G401.6 (cell line): ENCODE measurements at regions not wholly inside any gene's neighbourhood (a gene's known extent, or its start where the extent isn't known, plus 50 kb on each side); places are given as distances from the start of the nearest gene placed in this dataset.
"Not testable (repeated sequence)": the region's sequence is repeated elsewhere in the genome, so short reads cannot be mapped to it uniquely, and the experiment has no call there.

Source experiments
- FAIRE-seq: peaks from 2 replicates; lab custom pipeline; 2012; peaks lifted over from hg19 to GRCh38; lab: Jason Lieb, UNC

GRCh38 chr15:53126144-53126543 lies 336.0 kb upstream of the ONECUT1 start:
- FAIRE-seq, result no peak

DNA sequence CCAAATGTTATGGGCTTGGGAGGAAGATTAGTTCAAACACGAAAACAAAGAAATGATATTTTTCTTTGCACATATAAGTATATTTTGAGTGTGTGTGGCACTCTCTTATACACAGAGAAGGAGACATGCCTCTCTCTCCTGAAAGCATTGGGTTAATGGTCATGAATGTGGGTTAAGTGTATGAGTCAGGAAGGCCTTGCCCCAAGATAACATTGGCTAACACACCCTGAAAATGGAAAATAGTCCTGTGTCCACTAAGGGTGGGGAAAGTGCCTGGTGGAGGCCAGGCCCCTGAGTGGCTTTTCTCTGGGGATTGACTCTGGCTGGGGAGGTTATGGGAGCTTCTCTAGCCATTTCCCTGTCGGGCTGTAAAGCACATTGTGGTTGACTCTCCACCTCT lies 332.7 kb upstream of the ONECUT1 start:
- no peak for FAIRE-seq

GRCh38 chr15:53116915-53117314 lies 326.8 kb upstream of the ONECUT1 start:
- not testable (repeated sequence) for FAIRE-seq

DNA sequence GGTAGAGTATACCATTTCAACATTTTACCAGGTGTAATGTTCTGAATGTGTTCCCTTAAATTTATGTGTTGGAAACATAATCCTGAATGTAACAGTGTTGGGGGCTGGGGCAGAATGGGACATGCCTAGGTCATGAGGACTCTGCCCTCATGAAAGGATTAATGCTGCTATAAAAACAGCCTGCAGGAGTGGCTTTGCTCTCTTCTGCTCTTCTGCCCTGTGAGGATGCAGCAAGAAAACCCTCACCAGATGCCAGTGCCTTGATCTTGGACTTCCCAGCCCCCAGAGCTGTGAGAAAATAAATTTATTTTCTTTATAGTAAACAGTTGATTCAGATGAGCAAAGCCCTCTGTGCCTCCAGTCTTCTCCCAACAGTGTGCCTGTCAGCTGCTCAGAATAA lies 326.0 kb upstream of the ONECUT1 start:
- FAIRE-seq, result no peak

GRCh38 chr15:53115563-53115962 lies 325.4 kb upstream of the ONECUT1 start:
- FAIRE-seq, result no peak

DNA sequence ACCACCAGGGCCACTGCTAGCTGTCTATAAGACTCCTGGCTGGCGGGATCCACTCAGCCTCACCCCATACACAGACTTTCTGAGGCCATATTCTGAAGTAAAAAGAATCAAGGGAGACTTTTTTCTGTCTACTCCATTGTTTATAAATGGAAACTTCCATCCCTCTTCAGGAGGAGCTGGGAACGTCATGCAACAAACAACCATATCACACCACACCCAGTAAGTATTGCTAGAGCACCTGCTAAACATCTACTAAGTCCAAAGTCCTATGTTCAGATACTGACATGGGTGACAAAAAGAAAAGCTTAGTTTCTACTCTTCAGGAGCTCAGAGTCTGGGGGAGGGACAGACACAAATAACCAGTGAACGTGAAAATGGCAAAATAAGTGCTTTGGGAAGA lies 324.8 kb upstream of the ONECUT1 start:
- no peak for FAIRE-seq

DNA sequence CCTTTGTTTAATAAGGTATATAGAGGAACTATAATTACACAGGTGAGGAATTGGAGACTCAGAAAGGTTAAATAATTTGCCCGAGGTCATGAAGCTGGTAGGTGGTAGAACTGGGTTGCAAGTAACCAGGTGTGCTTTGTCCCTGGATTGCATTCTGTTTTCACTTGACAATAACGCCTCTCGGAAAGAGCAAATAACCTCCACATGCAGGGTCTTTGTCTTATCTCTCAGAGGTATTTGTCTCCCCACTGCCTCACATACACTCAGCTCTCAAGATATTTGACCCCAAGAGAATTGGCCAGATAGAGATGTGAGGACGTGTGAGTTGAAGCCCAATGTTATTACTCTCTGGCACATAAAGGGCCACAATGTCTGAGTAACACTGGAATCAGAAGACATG lies 320.9 kb upstream of the ONECUT1 start:
- FAIRE-seq, result no peak

DNA sequence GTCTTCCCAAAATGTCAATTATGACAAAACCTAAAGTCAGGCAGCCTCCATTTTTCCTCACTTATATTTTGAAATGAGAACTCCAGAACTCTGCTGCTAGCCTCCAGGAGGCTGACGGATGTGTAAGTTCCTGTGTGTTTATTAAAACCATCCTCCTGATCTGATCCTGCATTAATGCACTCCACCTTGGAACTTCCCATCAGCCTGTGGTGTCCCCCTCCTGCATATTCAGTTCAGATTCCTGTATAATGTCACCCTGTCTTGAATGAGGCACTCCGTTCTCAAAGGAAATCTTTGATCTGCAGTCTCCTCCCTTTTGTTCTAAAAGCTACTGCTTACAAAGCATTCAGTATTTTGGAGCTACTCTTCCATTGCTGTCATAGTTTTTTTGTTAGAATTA lies 318.2 kb upstream of the ONECUT1 start:
- no peak for FAIRE-seq

DNA sequence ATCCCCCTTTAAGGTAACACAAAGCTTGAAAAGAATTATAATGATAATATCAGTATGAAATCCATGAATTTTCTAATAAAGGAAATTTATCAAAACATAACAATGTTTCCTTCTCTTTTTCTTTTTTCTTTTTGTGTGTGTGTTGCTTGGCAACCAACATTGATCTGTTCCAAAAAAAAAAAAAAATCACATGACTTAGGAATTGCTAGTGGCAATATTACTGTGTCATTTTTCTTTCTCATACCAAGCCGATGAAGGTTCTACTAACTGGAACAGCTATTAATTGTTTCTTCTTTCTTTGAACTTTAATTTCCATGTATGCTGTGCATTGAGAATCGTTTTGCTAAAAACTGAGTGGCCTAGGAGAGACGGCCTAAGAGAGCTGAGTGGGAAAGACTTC lies 317.7 kb upstream of the ONECUT1 start:
- no peak for FAIRE-seq

DNA sequence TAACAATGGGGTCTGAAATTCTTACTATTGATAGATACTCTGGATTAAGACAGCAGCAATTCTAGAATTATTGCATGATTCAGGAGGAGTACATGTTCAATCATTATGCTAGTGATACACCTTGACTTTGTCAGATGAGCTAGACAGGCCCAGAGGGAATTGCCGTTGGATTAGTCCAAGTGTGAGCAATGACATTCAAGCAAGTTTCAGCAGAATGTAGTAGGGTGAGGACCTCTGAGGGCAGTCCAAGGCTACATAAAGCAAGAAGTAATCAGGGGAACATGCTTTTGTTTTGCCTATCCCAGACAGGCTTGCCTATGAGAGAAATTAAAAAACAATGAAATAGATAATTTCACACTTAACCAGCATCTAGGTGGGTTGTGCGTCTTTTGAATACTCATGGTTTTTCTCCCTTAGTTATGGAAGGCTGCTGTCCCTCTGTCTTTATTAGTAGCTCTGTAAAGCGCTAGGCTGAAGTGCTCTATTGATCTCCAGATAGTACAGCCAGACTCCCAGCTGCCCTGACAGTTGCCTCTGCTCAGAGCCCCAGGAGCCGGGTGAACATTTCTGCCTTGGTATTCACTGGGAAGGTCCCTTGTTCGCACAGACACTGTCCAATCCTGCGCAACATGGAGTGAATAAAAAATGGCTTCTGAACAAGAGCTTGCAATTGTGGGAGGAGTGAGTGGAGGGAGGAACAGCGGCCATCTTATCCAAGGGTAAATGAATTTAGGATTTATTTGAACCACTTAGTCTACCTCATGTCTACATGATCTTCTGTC lies 316.6 kb upstream of the ONECUT1 start:
- FAIRE-seq, result no peak

DNA sequence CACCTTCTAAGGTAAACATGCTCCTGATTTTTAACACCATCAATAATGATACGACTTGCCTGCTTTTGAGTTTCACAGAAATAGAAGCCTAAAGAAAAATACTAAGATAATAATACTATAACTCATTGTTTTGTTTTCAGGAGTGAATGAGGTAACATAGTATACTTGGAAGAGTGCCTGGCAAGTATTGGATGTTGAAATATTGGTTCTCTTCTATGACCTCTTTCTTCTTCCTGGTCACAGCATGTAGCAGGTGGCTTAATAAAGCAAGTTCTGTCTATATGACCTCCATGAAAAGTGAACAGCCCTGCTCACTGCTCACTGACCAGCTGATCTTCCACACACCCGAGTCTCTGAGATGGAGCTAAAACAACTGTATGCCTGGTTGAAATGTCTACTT lies 312.3 kb upstream of the ONECUT1 start:
- no peak for FAIRE-seq

- FAIRE-seq, result no peak
These were observed 290.3 kb upstream of the ONECUT1 start for GRCh38 chr15:53080484-53080883.

DNA sequence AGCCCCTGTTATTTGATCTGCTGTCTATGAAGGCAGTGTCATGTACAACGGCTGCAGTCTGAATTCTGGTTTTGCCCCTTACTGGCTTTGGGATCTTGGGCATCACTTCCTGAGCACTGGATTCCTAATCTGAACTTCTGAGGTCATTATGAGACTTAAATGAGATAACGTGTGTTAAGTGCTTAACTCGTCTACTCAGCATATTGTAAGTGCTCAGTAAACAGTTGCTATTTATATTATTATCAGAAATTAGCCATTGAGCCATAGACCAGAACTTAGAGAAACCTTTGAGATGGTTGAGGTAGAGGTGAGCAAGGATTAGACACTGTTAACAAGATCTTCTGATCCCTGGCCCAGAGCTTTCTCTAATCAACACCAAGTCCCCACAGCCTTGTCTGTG lies 284.1 kb upstream of the ONECUT1 start:
- no peak for FAIRE-seq

DNA sequence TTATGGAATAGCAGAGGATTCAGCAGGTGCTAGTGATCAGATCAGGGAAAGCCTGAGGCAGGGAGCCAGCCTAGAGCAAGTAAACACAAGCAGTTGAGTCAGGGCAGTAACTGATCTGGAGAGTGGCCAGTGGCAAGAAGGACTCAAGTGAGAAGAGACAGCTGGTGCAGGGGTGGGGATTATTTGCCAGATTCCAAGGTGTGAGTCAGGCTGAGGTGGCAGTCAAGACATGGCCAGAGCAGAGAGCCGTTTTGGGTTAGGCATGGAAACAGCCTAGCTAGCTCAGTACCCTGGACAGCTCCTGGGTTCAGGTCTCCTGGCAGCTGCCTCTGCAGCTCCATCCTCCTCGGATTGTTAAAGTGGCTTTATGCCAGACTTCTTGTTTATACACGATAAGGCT lies 281.9 kb upstream of the ONECUT1 start:
- no peak for FAIRE-seq

GRCh38 chr15:53068636-53069035 lies 278.5 kb upstream of the ONECUT1 start:
- FAIRE-seq, result no peak

DNA sequence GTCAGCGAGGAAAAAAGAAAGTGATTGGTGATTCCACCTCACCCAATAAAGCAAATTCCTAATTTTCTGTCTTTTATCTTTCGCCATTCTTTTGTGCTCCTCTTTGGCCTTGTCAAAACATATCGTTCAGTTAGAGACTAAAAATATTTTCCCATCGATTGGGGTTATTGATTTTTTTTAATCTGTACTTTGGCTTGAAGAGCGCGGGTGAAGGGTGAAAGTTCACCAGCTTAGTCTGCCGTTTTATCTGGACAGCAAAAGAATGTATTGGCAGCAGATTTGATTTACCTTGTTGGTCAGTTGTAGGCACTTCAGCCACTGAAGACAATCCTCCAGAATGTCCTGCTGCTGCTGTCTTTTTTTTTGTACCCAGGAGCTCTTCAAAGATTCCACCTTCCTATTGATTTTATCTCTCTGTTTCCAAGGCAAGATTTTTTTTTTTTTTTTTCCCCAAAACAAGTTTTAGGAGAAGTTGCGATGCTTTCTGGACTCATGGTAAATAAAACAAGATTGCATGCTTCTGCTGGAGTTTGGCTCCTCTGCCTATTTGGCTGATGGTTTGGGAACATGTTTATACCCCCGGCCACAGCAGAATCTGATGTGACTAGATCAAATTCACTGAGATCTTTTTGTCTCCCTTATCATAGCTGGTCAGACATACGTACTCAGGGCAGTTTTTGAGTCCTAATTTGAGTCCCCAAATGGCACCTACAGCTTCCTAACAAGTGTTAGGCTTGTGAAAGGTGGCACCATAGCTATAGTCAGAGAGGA lies 269.3 kb upstream of the ONECUT1 start:
- no peak for FAIRE-seq

DNA sequence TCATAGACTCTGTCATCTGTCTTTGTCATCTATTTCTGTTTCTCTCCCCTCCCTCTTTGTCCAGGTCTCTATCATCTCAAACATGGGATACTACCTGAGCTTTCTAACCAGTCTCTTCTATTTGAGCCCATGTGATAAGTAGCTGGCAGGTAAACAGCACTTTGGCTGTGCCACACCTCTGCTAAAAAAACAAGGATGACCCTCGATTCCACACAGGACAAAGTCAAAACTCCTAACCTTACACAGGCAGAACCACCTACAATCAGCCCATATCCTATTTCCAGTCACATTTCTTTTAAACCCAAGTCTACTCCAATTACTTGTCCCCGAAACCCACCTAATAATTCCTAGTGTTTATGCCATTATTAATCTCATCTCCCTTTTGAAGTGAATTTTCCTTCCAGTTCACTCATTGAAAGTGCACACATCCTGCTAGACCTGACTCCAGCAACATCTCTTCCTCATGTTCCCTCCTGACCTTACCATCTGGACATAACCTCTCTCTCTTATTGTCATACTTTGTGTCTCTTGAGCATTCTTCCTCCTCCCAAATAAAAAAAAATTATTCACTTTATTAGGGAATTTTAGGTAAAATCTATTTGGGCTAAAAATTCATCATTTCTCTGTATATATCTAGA lies 256.1 kb upstream of the ONECUT1 start:
- FAIRE-seq, result no peak

- FAIRE-seq, result no peak
These were observed 248.5 kb upstream of the ONECUT1 start for GRCh38 chr15:53038655-53038941.

- FAIRE-seq, result no peak
These were observed 247.9 kb upstream of the ONECUT1 start for GRCh38 chr15:53037904-53038654.

GRCh38 chr15:53036641-53037040 lies 246.5 kb upstream of the ONECUT1 start:
- FAIRE-seq, result no peak

DNA sequence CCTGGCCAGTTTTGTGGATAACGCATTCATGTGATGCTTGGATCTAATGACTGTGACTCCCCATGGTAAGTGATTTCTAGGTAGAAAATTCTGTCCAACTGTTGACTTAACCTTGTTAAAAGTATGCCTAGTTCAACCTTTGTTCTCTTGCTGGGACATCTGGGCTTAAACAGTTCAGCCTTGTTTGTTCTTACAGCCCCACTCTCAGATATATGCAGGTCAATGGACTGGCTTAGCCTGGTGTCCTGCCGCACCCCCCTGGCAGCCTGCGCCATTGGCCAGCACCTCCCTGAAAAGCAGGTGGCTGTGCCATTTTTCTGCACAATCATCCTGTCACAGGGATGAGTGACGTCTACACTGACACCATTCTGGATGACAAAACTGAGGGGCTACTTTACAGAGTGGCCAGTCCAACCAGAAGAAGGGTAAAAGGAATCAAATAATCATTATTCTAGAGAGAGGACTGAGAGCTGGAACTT lies 244.7 kb upstream of the ONECUT1 start:
- no peak for FAIRE-seq

- FAIRE-seq, result no peak
These were observed 243.6 kb upstream of the ONECUT1 start for GRCh38 chr15:53033709-53034108.

GRCh38 chr15:53031469-53031868 lies 241.3 kb upstream of the ONECUT1 start:
- FAIRE-seq, result no peak
